ENCODE measurements at regions not wholly inside any gene's neighbourhood (a gene's known extent, or its start where the extent isn't known, plus 50 kb on each side); places are given as distances from the start of the nearest gene placed in this dataset.
"Not testable (repeated sequence)": the region's sequence is repeated elsewhere in the genome, so short reads cannot be mapped to it uniquely, and the experiment has no call there.

- H3K27ac ChIP-seq (ENCODE audit: low read depth), result no peak overlapping the region
- WGBS, result 67% methylated on average over 2 of the region's 2 CpGs
- no peaks in the 10 kb centered on the region for H3K4me1 ChIP-seq (ENCODE audit: insufficient read depth)
- H3K4me3 ChIP-seq (ENCODE audit: low read depth, low read length), result no peak overlapping the region
- H3K36me3 ChIP-seq (ENCODE audit: insufficient read depth), result no peaks in the 10 kb centered on the region
- no peak for DNase-seq (ENCODE audit: extremely low spot score)
Observed at GRCh38 chr11:23893126-23893525, 603.7 kb upstream of the LUZP2 start.

GRCh38 chr11:23897453-23898286, 599.2 kb upstream of the LUZP2 start:
- 63% methylated on average over 9 of the region's 9 CpGs for WGBS
- H3K36me3 ChIP-seq (ENCODE audit: insufficient read depth), result no peaks in the 10 kb centered on the region
- H3K4me1 ChIP-seq (ENCODE audit: insufficient read depth), result no peaks in the 10 kb centered on the region
- no peak overlapping the region for H3K27ac ChIP-seq (ENCODE audit: low read depth)
- no peak overlapping the region for H3K4me3 ChIP-seq (ENCODE audit: low read depth, low read length)
- DNase-seq (ENCODE audit: extremely low spot score), result no peak

GRCh38 chr11:23903044-23903704, 593.7 kb upstream of the LUZP2 start:
- WGBS, result 67% methylated on average over 7 of the region's 7 CpGs
- Histone ChIP-seq H3K4me1 (ENCODE audit: insufficient read depth) (no peaks in the 10 kb centered on the region), H3K36me3 (ENCODE audit: insufficient read depth) (no peaks in the 10 kb centered on the region), H3K4me3 (ENCODE audit: low read depth, low read length) (no peak overlapping the region), H3K27ac (ENCODE audit: low read depth) (no peak overlapping the region)
- DNase-seq (ENCODE audit: extremely low spot score), result no peak

- no peak overlapping the region for H3K27ac ChIP-seq (ENCODE audit: low read depth)
- no peak for DNase-seq (ENCODE audit: extremely low spot score)
- no peaks in the 10 kb centered on the region for H3K36me3 ChIP-seq (ENCODE audit: insufficient read depth)
- no peaks in the 10 kb centered on the region for H3K4me1 ChIP-seq (ENCODE audit: insufficient read depth)
- WGBS, result 88% methylated on average over 2 of the region's 2 CpGs
- no peak overlapping the region for H3K4me3 ChIP-seq (ENCODE audit: low read depth, low read length)
Observed at GRCh38 chr11:23919455-23919854, 577.4 kb upstream of the LUZP2 start.

- H3K4me3 ChIP-seq (ENCODE audit: low read depth, low read length), result no peak overlapping the region
- no peaks in the 10 kb centered on the region for H3K4me1 ChIP-seq (ENCODE audit: insufficient read depth)
- H3K36me3 ChIP-seq (ENCODE audit: insufficient read depth), result no peaks in the 10 kb centered on the region
- WGBS, result 84% methylated on average over 1 of the region's 1 CpG
- DNase-seq (ENCODE audit: extremely low spot score), result no peak
- no peak overlapping the region for H3K27ac ChIP-seq (ENCODE audit: low read depth)
Observed at GRCh38 chr11:23923357-23923756, 573.5 kb upstream of the LUZP2 start.

- no peak overlapping the region for H3K4me3 ChIP-seq (ENCODE audit: low read depth, low read length)
- 94% methylated on average over 1 of the region's 1 CpG for WGBS
- H3K4me1 ChIP-seq (ENCODE audit: insufficient read depth), result no peaks in the 10 kb centered on the region
- DNase-seq (ENCODE audit: extremely low spot score), result no peak
- H3K36me3 ChIP-seq (ENCODE audit: insufficient read depth), result no peaks in the 10 kb centered on the region
- H3K27ac ChIP-seq (ENCODE audit: low read depth), result no peak overlapping the region
Observed at GRCh38 chr11:23924226-23924625, 572.6 kb upstream of the LUZP2 start.

- Histone ChIP-seq H3K36me3 (ENCODE audit: insufficient read depth) (no peaks in the 10 kb centered on the region), H3K4me1 (ENCODE audit: insufficient read depth) (no peaks in the 10 kb centered on the region), H3K27ac (ENCODE audit: low read depth) (no peak overlapping the region), H3K4me3 (ENCODE audit: low read depth, low read length) (no peak overlapping the region)
- no peak for DNase-seq (ENCODE audit: extremely low spot score)
- WGBS, result 91% methylated on average over 2 of the region's 2 CpGs
Observed at GRCh38 chr11:23931443-23931842, 565.4 kb upstream of the LUZP2 start.

GRCh38 chr11:23932485-23932898, 564.4 kb upstream of the LUZP2 start:
- Histone ChIP-seq H3K4me3 (ENCODE audit: low read depth, low read length) (no peak overlapping the region), H3K36me3 (ENCODE audit: insufficient read depth) (no peaks in the 10 kb centered on the region)
- DNase-seq (ENCODE audit: extremely low spot score), result peak; percentile 2

GRCh38 chr11:23933721-23934120, 563.1 kb upstream of the LUZP2 start:
- 82% methylated on average over 9 of the region's 9 CpGs for WGBS
- Histone ChIP-seq H3K4me1 (ENCODE audit: insufficient read depth) (no peaks in the 10 kb centered on the region), H3K4me3 (ENCODE audit: low read depth, low read length) (no peak overlapping the region), H3K27ac (ENCODE audit: low read depth) (no peak overlapping the region), H3K36me3 (ENCODE audit: insufficient read depth) (no peaks in the 10 kb centered on the region)
- DNase-seq (ENCODE audit: extremely low spot score), result no peak

More at GRCh38 chr11:23932485-23932898, 564.4 kb upstream of the LUZP2 start:
- H3K27ac ChIP-seq (ENCODE audit: low read depth), result no peak overlapping the region
- no peaks in the 10 kb centered on the region for H3K4me1 ChIP-seq (ENCODE audit: insufficient read depth)

- H3K4me1 ChIP-seq (ENCODE audit: insufficient read depth); DNase-seq (ENCODE audit: extremely low spot score); H3K36me3 ChIP-seq (ENCODE audit: insufficient read depth); H3K4me3 ChIP-seq (ENCODE audit: low read depth, low read length); H3K27ac ChIP-seq (ENCODE audit: low read depth): not testable (repeated sequence)
- WGBS, result 96% methylated on average over 27 of the region's 27 CpGs
Observed at GRCh38 chr11:23934671-23935270, 562.1 kb upstream of the LUZP2 start.

- not testable (repeated sequence) for H3K4me3 ChIP-seq (ENCODE audit: low read depth, low read length)
- WGBS, result 89% methylated on average over 31 of the region's 31 CpGs
Observed at GRCh38 chr11:23942117-23942815, 554.6 kb upstream of the LUZP2 start.

GRCh38 chr11:23944923-23945322, 551.9 kb upstream of the LUZP2 start:
- no peak overlapping the region for H3K4me3 ChIP-seq (ENCODE audit: low read depth, low read length)
- no peak overlapping the region for H3K27ac ChIP-seq (ENCODE audit: low read depth)
- H3K36me3 ChIP-seq (ENCODE audit: insufficient read depth), result no peaks in the 10 kb centered on the region
- no peak for DNase-seq (ENCODE audit: extremely low spot score)
- H3K4me1 ChIP-seq (ENCODE audit: insufficient read depth), result no peaks in the 10 kb centered on the region
- WGBS, result 58% methylated on average over 2 of the region's 2 CpGs

More at GRCh38 chr11:23942117-23942815, 554.6 kb upstream of the LUZP2 start:
- H3K4me1 ChIP-seq (ENCODE audit: insufficient read depth); DNase-seq (ENCODE audit: extremely low spot score); H3K36me3 ChIP-seq (ENCODE audit: insufficient read depth); H3K27ac ChIP-seq (ENCODE audit: low read depth): not testable (repeated sequence)

GRCh38 chr11:23947883-23948282, 549.0 kb upstream of the LUZP2 start:
- Histone ChIP-seq H3K4me3 (ENCODE audit: low read depth, low read length) (no peak overlapping the region), H3K36me3 (ENCODE audit: insufficient read depth) (no peaks in the 10 kb centered on the region), H3K27ac (ENCODE audit: low read depth) (no peak overlapping the region), H3K4me1 (ENCODE audit: insufficient read depth) (no peaks in the 10 kb centered on the region)
- DNase-seq (ENCODE audit: extremely low spot score), result no peak
